Hippocampal formation (tissue), 2 donors: ENCODE measurements at regions not wholly inside any gene's neighbourhood (a gene's known extent, or its start where the extent isn't known, plus 50 kb on each side); places are given as distances from the start of the nearest gene placed in this dataset.

Experiments
- DNase-seq, 2 donors: peaks; one replicate each; lab custom pipeline; 2025; lab: John Stamatoyannopoulos, UW

GRCh38 chr12:19867970-19868369 is 428.7 kb downstream of the AEBP2 start:
- DNase-seq, result no peak

GRCh38 chr12:19869413-19869812 is 430.1 kb downstream of the AEBP2 start:
- no peak for DNase-seq

GRCh38 chr12:19872621-19873540 is 433.6 kb downstream of the AEBP2 start:
- DNase-seq, result no peak

GRCh38 chr12:19880076-19880475 is 440.8 kb downstream of the AEBP2 start:
- no peak for DNase-seq

GRCh38 chr12:19880721-19881120 is 441.4 kb downstream of the AEBP2 start:
- no peak for DNase-seq

GRCh38 chr12:19882346-19882745 is 443.1 kb downstream of the AEBP2 start:
- no peak for DNase-seq

GRCh38 chr12:19884021-19884492 is 444.8 kb downstream of the AEBP2 start:
- DNase-seq, result no peak

- peak in 1 of 2 donors; percentile 7 for DNase-seq
Measured at GRCh38 chr12:19885093-19885812, 446.0 kb downstream of the AEBP2 start.

GRCh38 chr12:19886065-19886464 is 446.8 kb downstream of the AEBP2 start:
- DNase-seq, result no peak

- no peak for DNase-seq
Measured at GRCh38 chr12:19886639-19887064, 447.4 kb downstream of the AEBP2 start.

- DNase-seq, result no peak
Measured at GRCh38 chr12:19890024-19890423, 450.7 kb downstream of the AEBP2 start.

GRCh38 chr12:19891936-19892591 is 452.8 kb downstream of the AEBP2 start:
- no peak for DNase-seq

GRCh38 chr12:19893514-19893913 is 454.2 kb downstream of the AEBP2 start:
- no peak for DNase-seq

GRCh38 chr12:19894050-19894449 is 454.8 kb downstream of the AEBP2 start:
- no peak for DNase-seq

GRCh38 chr12:19894803-19895202 is 455.5 kb downstream of the AEBP2 start:
- DNase-seq, result no peak

GRCh38 chr12:19895246-19896020 is 456.1 kb downstream of the AEBP2 start:
- no peak for DNase-seq

GRCh38 chr12:19896041-19896440 is 456.7 kb downstream of the AEBP2 start:
- no peak for DNase-seq

- no peak for DNase-seq
Measured at GRCh38 chr12:19896534-19896933, 457.2 kb downstream of the AEBP2 start.

- no peak for DNase-seq
Measured at GRCh38 chr12:19897900-19898408, 458.7 kb downstream of the AEBP2 start.

- DNase-seq, result no peak
Measured at GRCh38 chr12:19901841-19902240, 462.5 kb downstream of the AEBP2 start.

GRCh38 chr12:19904819-19905218 is 463.5 kb upstream of the PDE3A start:
- no peak for DNase-seq
